IMR-90 (cell line): ENCODE measurements at regions not wholly inside any gene's neighbourhood (a gene's known extent, or its start where the extent isn't known, plus 50 kb on each side); places are given as distances from the start of the nearest gene placed in this dataset.

Experiments
- ATAC-seq: fragments of 200-7000 bp; cut with Tn5 transposase; 2 replicates; pipeline ENCODE4 v1.9.1; 2020; ENCODE audit warnings: low read depth, mild to moderate bottlenecking, moderate library complexity
- BruUV-seq: library from RNA; stranded (reverse); fragments of 400-500 nt; replicated peaks from 2 replicates; lab custom pipeline; 2021; lab: Mats Ljungman, UMichigan
- CTCF ChIA-PET: fragments of 300-600 bp; formaldehyde crosslinking; extraction: SDS; loops from one replicate; lab custom pipeline; 2021; ENCODE audit warnings: antibody characterized with exemption; lab: Yijun Ruan, JAX
- POLR2A ChIA-PET: fragments of 300-600 bp; sonication (Branson Sonifier 250); formaldehyde crosslinking; loops from one replicate; lab custom pipeline; 2022; ENCODE audit warnings: antibody characterized with exemption; ENCODE audit not compliant: unreplicated experiment; lab: Charles Lee
- DNase-seq: peaks from one replicate; pipeline ENCODE4 v3.0.0; 2013
- H2AFZ ChIP-seq: replicated peaks from 2 replicates; pipeline ENCODE3; 2013; ENCODE audit warnings: low read length, mild to moderate bottlenecking; ENCODE audit not compliant: poor library complexity
- H2AK5ac ChIP-seq: 2 replicates; pipeline ENCODE4 v1.6.1; 2013; ENCODE audit warnings: low read depth, low read length, inconsistent platforms
- H2AK9ac ChIP-seq: replicated peaks from 2 replicates; pipeline ENCODE3; 2013; ENCODE audit warnings: mild to moderate bottlenecking, low read depth, low read length, moderate library complexity; ENCODE audit not compliant: poor library complexity
- H2BK120ac ChIP-seq: 2 replicates; pipeline ENCODE4 v1.6.1; 2013; ENCODE audit warnings: low read depth, low read length, inconsistent platforms
- H2BK15ac ChIP-seq: 3 replicates; pipeline ENCODE4 v1.6.1; 2013; ENCODE audit warnings: low read depth, low read length, inconsistent platforms
- H2BK20ac ChIP-seq: 2 replicates; pipeline ENCODE4 v1.6.1; 2013; ENCODE audit warnings: low read depth, mild to moderate bottlenecking, inconsistent platforms, low read length, moderate library complexity
- H2BK5ac ChIP-seq: 2 replicates; pipeline ENCODE4 v1.6.1; 2013; ENCODE audit warnings: mild to moderate bottlenecking, low read depth, low read length, inconsistent platforms; ENCODE audit not compliant: poor library complexity, severe bottlenecking
- H3K14ac ChIP-seq: replicated peaks from 2 replicates; pipeline ENCODE4 v1.6.1; 2013; ENCODE audit warnings: low read depth, low read length, inconsistent platforms
- H3K18ac ChIP-seq: 2 replicates; pipeline ENCODE4 v1.6.1; 2013; ENCODE audit warnings: low read depth, low read length, control low read depth
- H3K23ac ChIP-seq: 2 replicates; pipeline ENCODE4 v1.6.1; 2013; ENCODE audit warnings: low read depth, low read length, inconsistent platforms
- H3K27ac ChIP-seq: 2 replicates; pipeline ENCODE4 v1.5.1; 2013; ENCODE audit warnings: mild to moderate bottlenecking, control low read depth, low read length; ENCODE audit not compliant: insufficient read depth
- H3K27me3 ChIP-seq: 2 replicates; pipeline ENCODE4 v1.6.1; 2013; ENCODE audit warnings: low read length; ENCODE audit not compliant: control insufficient read depth, insufficient read depth
- H3K36me3 ChIP-seq: 2 replicates; pipeline ENCODE4 v1.6.1; 2013; ENCODE audit warnings: low read length, mixed read lengths; ENCODE audit not compliant: control insufficient read depth, insufficient read depth
- H3K4ac ChIP-seq: 2 replicates; pipeline ENCODE4 v1.6.1; 2013; ENCODE audit warnings: low read depth, low read length, inconsistent platforms
- H3K4me1 ChIP-seq: 2 replicates; pipeline ENCODE4 v1.6.1; 2013; ENCODE audit warnings: low read length, mixed read lengths; ENCODE audit not compliant: control insufficient read depth, insufficient read depth
- H3K4me2 ChIP-seq: 2 replicates; pipeline ENCODE4 v1.6.1; 2013; ENCODE audit warnings: low read depth, mild to moderate bottlenecking, control low read depth, low read length, moderate library complexity
- H3K4me3 ChIP-seq: 2 replicates; pipeline ENCODE4 v1.5.1; 2013; ENCODE audit warnings: low read depth, mild to moderate bottlenecking, control low read depth, low read length, moderate library complexity; ENCODE audit not compliant: insufficient read depth
- H3K56ac ChIP-seq: 2 replicates; pipeline ENCODE4 v1.6.1; 2013; ENCODE audit warnings: low read length, inconsistent platforms; ENCODE audit not compliant: insufficient read depth; ENCODE audit errors: extremely low read depth
- H3K79me1 ChIP-seq, 2 experiments: 2 replicates each; pipeline ENCODE4 v1.6.1; 2013; ENCODE audit warnings: low read length in 2 of 2, inconsistent platforms in 1 of 2, low read depth in 1 of 2
- H3K9ac ChIP-seq: 2 replicates; pipeline ENCODE4 v1.6.1; 2013; ENCODE audit warnings: low read depth, low read length, control low read depth
- H3K9me1 ChIP-seq: 2 replicates; pipeline ENCODE4 v1.6.1; 2013; ENCODE audit warnings: low read length, inconsistent platforms; ENCODE audit not compliant: insufficient read depth
- H3K9me3 ChIP-seq: 2 replicates; pipeline ENCODE4 v1.6.1; 2013; ENCODE audit warnings: low read length; ENCODE audit not compliant: control insufficient read depth, insufficient read depth
- H4K20me1 ChIP-seq: 2 replicates; pipeline ENCODE4 v1.6.1; 2013; ENCODE audit warnings: low read length, inconsistent platforms; ENCODE audit not compliant: insufficient read depth
- H4K5ac ChIP-seq: 2 replicates; pipeline ENCODE4 v1.6.1; 2013; ENCODE audit warnings: mild to moderate bottlenecking, low read depth, low read length, control low read depth
- H4K8ac ChIP-seq, 2 experiments: 2 replicates each; pipeline ENCODE4 v1.6.1; 2013; ENCODE audit warnings: low read depth in 2 of 2, low read length in 2 of 2, control low read depth in 1 of 2, inconsistent platforms in 1 of 2
- H4K91ac ChIP-seq: 2 replicates; pipeline ENCODE4 v1.6.1; 2013; ENCODE audit warnings: low read depth, low read length, inconsistent platforms; ENCODE audit not compliant: insufficient read depth
- BHLHE40 ChIP-seq: fragments of 150-350 bp; IDR thresholded peaks from 2 replicates; pipeline ENCODE4 v1.6.1; 2016; ENCODE audit warnings: mild to moderate bottlenecking, low read depth, low read length
- CEBPB ChIP-seq: IDR thresholded peaks from 2 replicates; pipeline ENCODE4 v1.6.1; 2012; ENCODE audit warnings: low read depth, low read length, improper control_type of control experiment
- CHD1 ChIP-seq: IDR thresholded peaks from 2 replicates; pipeline ENCODE4 v1.6.1; 2012; ENCODE audit warnings: low read depth, low read length, improper control_type of control experiment
- FOS ChIP-seq: fragments of 150-350 bp; IDR thresholded peaks from 2 replicates; pipeline ENCODE4 v1.6.1; 2016; ENCODE audit warnings: low read depth, low read length
- MAFK ChIP-seq: IDR thresholded peaks from 2 replicates; pipeline ENCODE4 v1.6.1; 2012; ENCODE audit warnings: low read depth, low read length, improper control_type of control experiment
- MAZ ChIP-seq: IDR thresholded peaks from 2 replicates; pipeline ENCODE4 v1.6.1; 2012; ENCODE audit warnings: low read depth, mild to moderate bottlenecking, low read length, improper control_type of control experiment, moderate library complexity, borderline replicate concordance
- MXI1 ChIP-seq: IDR thresholded peaks from 2 replicates; pipeline ENCODE4 v1.6.1; 2012; ENCODE audit warnings: low read depth, mild to moderate bottlenecking, low read length, moderate library complexity, borderline replicate concordance
- NFE2L2 ChIP-seq: fragments of 150-350 bp; IDR thresholded peaks from 2 replicates; pipeline ENCODE4 v1.6.1; 2016; ENCODE audit warnings: low read depth, mild to moderate bottlenecking, low read length
- POLR2A ChIP-seq: IDR thresholded peaks from 2 replicates; pipeline ENCODE4 v1.6.1; 2012; ENCODE audit warnings: mild to moderate bottlenecking, low read depth, low read length
- RAD21 ChIP-seq: IDR thresholded peaks from 2 replicates; pipeline ENCODE4 v1.6.1; 2012; ENCODE audit warnings: low read length, improper control_type of control experiment
- RCOR1 ChIP-seq: IDR thresholded peaks from 2 replicates; pipeline ENCODE4 v1.6.1; 2012; ENCODE audit warnings: mild to moderate bottlenecking, low read length, improper control_type of control experiment; ENCODE audit not compliant: insufficient replicate concordance
- RFX5 ChIP-seq: IDR thresholded peaks from 2 replicates; pipeline ENCODE4 v1.8.0; 2012; ENCODE audit warnings: low read depth, mild to moderate bottlenecking, low read length, moderate library complexity
- SMC3 ChIP-seq: fragments of 150-350 bp; IDR thresholded peaks from 2 replicates; pipeline ENCODE4 v1.6.1; 2016; ENCODE audit warnings: low read depth, mild to moderate bottlenecking, antibody characterized with exemption, low read length, moderate library complexity
- WGBS, 2 experiments: methylation state at CpG; one replicate each; pipeline versions ENCODE4 v1.1.5 to v1.1.7; 2013; ENCODE audit warnings: missing lambda C conversion rate in 2 of 2; ENCODE audit not compliant: insufficient read length in 1 of 2; ENCODE audit errors: extremely low coverage in 2 of 2; 5-methylcytosine and 5-hydroxymethylcytosine counted together
- dilution Hi-C: fragments of 300-500 bp; cut with HindIII; formaldehyde crosslinking; loops from one replicate; pipeline ENCODE4 v1.14.3; 2018; ENCODE audit warnings: low sequenced_read_pairs; ENCODE audit not compliant: unreplicated experiment
- in situ Hi-C: fragments of 300-500 bp; cut with MboI; formaldehyde crosslinking; loops from 3 replicates; pipeline ENCODE4 v1.14.3; 2019; ENCODE audit warnings: low sequenced_read_pairs, inconsistent platforms, mixed read lengths
- intact Hi-C: fragments of 100-400 bp; cut with micrococcal nuclease; formaldehyde crosslinking; loops from 2 replicates; pipeline ENCODE4 v1.10.0; 2022
- TF ChIP-seq, protein P1 (sequence below): fragments of 150-350 bp; IDR thresholded peaks from 2 replicates; pipeline ENCODE4 v1.6.1; 2016; ENCODE audit warnings: low read depth, mild to moderate bottlenecking, low read length, moderate library complexity, borderline replicate concordance
- TF ChIP-seq, protein P2 (sequence below): fragments of 150-350 bp; IDR thresholded peaks from 2 replicates; pipeline ENCODE4 v1.6.1; 2017; ENCODE audit warnings: mild to moderate bottlenecking, antibody characterized with exemption, low read length, low read depth

DNA sequence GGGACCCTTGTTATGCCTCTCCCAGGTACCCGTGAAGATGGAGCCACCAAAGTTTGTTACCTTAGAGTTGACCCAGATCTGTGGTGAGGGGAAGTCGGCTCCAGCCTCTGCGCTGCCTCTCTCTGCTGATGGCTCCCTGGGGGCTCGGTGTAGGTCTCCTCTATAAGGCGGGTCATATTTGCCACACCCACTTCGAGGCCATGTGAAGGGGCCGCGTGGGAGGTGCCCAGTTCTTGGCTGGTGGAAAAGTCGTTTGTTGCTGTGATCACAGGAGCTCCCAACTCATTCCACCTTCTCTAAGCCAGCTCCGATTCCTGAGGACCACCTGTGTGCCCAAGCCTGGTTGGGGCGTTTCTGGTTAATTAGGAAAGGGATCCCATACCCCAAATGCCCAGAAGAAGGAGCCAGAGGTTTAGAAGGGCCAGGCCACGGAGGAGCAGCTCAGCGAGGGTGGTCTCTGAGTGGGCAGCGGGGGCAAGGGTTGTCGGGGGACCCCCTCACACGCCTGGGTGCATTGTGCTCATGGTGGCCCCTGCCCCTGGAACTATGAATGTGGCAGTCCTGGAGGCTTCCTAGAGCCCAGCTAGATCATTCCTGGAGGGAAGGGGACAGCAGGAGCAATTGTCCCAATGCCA is 296.5 kb downstream of the ZNF536 start:
- ATAC-seq, result no peak
- no peak overlapping the region for H2BK15ac ChIP-seq
- no peak overlapping the region for H2BK20ac ChIP-seq
- BruUV-seq, result no TSS peak
- dilution Hi-C loops, result no loop called here
- H2AFZ ChIP-seq, result no peak overlapping the region
- H3K18ac ChIP-seq, result no peak overlapping the region
- no peaks in the 10 kb centered on the region for H3K9me1 ChIP-seq
- no peak overlapping the region for H3K56ac ChIP-seq
- in situ Hi-C loops, result loop anchor here (25.0 kb wide), 1 partner anchor 1894 kb away; no protein-coding TSS in a partner anchor
- POLR2A ChIA-PET, result no interaction called here
- no peak overlapping the region for H3K4me2 ChIP-seq
- no peak overlapping the region for H4K8ac ChIP-seq
- no peak overlapping the region for H3K4me3 ChIP-seq
- no peak for DNase-seq
- H4K5ac ChIP-seq, result no peak overlapping the region
- no peaks in the 10 kb centered on the region for H3K9me3 ChIP-seq
- no peaks in the 10 kb centered on the region for H3K4me1 ChIP-seq
- H3K23ac ChIP-seq, result no peak overlapping the region
- TF ChIP-seq SMC3 (no peak), CHD1 (no peak), MXI1 (no peak), POLR2A (no peak), FOS (no peak), MAFK (no peak), RAD21 (no peak), NFE2L2 (no peak), MAZ (no peak), BHLHE40 (no peak), RCOR1 (no peak), RFX5 (no peak), CEBPB (no peak)
- TF ChIP-seq, protein P1, sequence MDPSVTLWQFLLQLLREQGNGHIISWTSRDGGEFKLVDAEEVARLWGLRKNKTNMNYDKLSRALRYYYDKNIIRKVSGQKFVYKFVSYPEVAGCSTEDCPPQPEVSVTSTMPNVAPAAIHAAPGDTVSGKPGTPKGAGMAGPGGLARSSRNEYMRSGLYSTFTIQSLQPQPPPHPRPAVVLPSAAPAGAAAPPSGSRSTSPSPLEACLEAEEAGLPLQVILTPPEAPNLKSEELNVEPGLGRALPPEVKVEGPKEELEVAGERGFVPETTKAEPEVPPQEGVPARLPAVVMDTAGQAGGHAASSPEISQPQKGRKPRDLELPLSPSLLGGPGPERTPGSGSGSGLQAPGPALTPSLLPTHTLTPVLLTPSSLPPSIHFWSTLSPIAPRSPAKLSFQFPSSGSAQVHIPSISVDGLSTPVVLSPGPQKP, result no peak
- TF ChIP-seq, protein P2, sequence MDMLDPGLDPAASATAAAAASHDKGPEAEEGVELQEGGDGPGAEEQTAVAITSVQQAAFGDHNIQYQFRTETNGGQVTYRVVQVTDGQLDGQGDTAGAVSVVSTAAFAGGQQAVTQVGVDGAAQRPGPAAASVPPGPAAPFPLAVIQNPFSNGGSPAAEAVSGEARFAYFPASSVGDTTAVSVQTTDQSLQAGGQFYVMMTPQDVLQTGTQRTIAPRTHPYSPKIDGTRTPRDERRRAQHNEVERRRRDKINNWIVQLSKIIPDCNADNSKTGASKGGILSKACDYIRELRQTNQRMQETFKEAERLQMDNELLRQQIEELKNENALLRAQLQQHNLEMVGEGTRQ, result no peak
- H2AK5ac ChIP-seq, result no peak overlapping the region
- 93% methylated on average over 2 of the region's 16 CpGs; no CpG with 5 or more reads in 1 of the 2 experiments for WGBS, 2 experiments
- H3K9ac ChIP-seq, result no peak overlapping the region
- H3K79me1 ChIP-seq, result no peaks in the 10 kb centered on the region
- no peak overlapping the region for H3K27ac ChIP-seq
- CTCF ChIA-PET, result interaction anchor here (1.3 to 1.6 kb wide), 2 partner anchors 10 to 14 kb away, joined by 3 to 6 read pairs; no protein-coding TSS in a partner anchor
- H3K27me3 ChIP-seq, result no peaks in the 10 kb centered on the region; the same call in 1 of the 2 replicates
- H2BK5ac ChIP-seq, result no peak overlapping the region
- H2BK120ac ChIP-seq, result no peak overlapping the region
- no peak overlapping the region for H4K91ac ChIP-seq
- no peak overlapping the region for H2AK9ac ChIP-seq
- H3K36me3 ChIP-seq, result no peaks in the 10 kb centered on the region
- intact Hi-C loops, result loop anchor here (1.0 to 10.0 kb wide), 3 partner anchors 1374 to 1656 kb away; no protein-coding TSS in a partner anchor
- H3K14ac ChIP-seq, result no peak overlapping the region
- H3K4ac ChIP-seq, result no peak overlapping the region
- H4K20me1 ChIP-seq, result no peaks in the 10 kb centered on the region
